ENCODE measurements at regions not wholly inside any gene's neighbourhood (a gene's known extent, or its start where the extent isn't known, plus 50 kb on each side); places are given as distances from the start of the nearest gene placed in this dataset.

DNA sequence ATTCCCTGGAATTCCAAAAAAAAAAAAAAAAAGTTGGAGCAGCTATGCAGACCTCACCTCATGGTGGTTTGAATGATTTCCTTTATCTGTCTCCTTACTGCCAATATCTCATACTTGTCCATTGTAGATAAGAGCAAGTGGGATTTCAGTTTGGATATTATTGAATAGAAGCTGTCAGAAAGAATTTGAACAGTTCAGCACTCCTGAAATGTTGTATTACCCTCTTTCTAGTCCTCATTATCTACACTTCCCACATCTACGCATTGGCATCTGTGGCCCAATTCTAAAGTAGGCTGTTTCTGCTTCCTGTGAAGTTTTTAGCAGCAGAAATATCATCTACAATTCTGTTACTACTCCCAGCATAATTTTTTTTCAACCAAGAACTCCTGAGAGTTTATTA, 68.2 kb upstream of the KHDRBS2 start:
- H3K4me2 ChIP-seq = no peak overlapping the region
- DNase-seq (ENCODE audit: low read depth in 1 of 2, low spot score in 1 of 2) (no peak), ATAC-seq (no peak), FAIRE-seq (no peak)
- TF ChIP-seq NFE2L2 (conservative IDR thresholded peaks at IDR 0.05; ENCODE audit: low read length) (no peak), EHMT2 (IDR thresholded peaks at IDR 0.05; ENCODE audit: low read depth) (no peak), JUNB (IDR thresholded peaks at IDR 0.05) (no peak), FOXS1 (CRISPR knock-in tag; IDR thresholded peaks at IDR 0.05) (no peak), CBX8 (IDR thresholded peaks at IDR 0.05) (no peak), SMC3 (IDR thresholded peaks at IDR 0.05) (no peak), ESRRA (IDR thresholded peaks at IDR 0.05; ENCODE audit: borderline replicate concordance, low read length) (no peak), RAD21 (conservative IDR thresholded peaks at IDR 0.05 in 1 of 2, IDR thresholded peaks at IDR 0.05 in 1 of 2) (no peak)
- TF ChIP-seq, protein P1, sequence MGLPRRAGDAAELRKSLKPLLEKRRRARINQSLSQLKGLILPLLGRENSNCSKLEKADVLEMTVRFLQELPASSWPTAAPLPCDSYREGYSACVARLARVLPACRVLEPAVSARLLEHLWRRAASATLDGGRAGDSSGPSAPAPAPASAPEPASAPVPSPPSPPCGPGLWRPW (IDR thresholded peaks at IDR 0.05) = no peak
- TF ChIP-seq, protein P2, sequence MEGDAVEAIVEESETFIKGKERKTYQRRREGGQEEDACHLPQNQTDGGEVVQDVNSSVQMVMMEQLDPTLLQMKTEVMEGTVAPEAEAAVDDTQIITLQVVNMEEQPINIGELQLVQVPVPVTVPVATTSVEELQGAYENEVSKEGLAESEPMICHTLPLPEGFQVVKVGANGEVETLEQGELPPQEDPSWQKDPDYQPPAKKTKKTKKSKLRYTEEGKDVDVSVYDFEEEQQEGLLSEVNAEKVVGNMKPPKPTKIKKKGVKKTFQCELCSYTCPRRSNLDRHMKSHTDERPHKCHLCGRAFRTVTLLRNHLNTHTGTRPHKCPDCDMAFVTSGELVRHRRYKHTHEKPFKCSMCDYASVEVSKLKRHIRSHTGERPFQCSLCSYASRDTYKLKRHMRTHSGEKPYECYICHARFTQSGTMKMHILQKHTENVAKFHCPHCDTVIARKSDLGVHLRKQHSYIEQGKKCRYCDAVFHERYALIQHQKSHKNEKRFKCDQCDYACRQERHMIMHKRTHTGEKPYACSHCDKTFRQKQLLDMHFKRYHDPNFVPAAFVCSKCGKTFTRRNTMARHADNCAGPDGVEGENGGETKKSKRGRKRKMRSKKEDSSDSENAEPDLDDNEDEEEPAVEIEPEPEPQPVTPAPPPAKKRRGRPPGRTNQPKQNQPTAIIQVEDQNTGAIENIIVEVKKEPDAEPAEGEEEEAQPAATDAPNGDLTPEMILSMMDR (IDR thresholded peaks at IDR 0.05) = no peak
- H3K4me1 ChIP-seq = no peaks in the 10 kb centered on the region
- ChIA-PET CTCF (no interaction called here), POLR2A (no interaction called here)
- no peaks in the 10 kb centered on the region for H3K9me3 ChIP-seq
- no peak overlapping the region for H3K4me3 ChIP-seq
- no peak overlapping the region for H3K27ac ChIP-seq
- 11% methylated on average over 1 of the region's 1 CpG for WGBS (ENCODE audit: missing lambda C conversion rate)

DNA sequence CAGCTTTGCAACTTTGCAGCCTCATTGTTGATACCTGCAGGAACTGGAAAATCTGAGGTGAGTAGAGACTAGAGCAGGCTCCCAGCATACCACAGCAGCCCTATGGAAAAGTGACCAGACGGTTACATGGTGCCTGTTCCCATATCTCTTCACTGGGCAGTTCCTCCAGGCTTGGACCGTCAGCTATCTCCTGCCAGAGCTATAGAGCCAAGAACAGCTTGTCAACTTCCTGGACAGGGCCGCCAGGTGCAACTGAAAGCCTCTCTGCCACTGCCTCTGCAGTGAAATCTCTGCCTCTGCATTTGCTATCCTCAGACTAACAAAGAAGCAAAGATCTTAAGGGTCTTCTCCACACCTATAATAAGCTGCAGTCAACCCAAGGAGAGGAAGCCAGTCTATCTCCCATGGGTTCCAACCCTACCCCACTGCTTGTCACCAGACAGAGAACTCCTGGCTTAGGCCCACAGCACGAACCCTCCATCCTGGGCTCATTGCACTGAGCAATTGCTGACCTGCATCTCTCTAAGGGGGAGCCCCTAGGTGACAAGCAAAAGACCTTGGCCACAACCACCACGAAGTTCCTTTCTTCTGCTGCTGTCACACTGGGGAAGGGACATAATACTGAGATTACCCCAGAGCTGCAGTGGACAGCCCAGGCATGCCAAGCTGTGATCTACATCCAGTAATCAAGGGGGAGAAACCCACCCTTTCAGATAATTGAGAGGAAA, 60.1 kb upstream of the KHDRBS2 start:
- ATAC-seq = no peak
- Histone ChIP-seq H3K4me2 (no peak overlapping the region), H3K4me3 (no peak overlapping the region), H3K4me1 (no peaks in the 10 kb centered on the region), H3K27ac (no peak overlapping the region), H3K9me3 (no peaks in the 10 kb centered on the region)
- DNase-seq (ENCODE audit: low read depth in 1 of 2, low spot score in 1 of 2) = no peak
- no peak for TF ChIP-seq JUN (IDR thresholded peaks at IDR 0.05)
- TF ChIP-seq, protein P3, sequence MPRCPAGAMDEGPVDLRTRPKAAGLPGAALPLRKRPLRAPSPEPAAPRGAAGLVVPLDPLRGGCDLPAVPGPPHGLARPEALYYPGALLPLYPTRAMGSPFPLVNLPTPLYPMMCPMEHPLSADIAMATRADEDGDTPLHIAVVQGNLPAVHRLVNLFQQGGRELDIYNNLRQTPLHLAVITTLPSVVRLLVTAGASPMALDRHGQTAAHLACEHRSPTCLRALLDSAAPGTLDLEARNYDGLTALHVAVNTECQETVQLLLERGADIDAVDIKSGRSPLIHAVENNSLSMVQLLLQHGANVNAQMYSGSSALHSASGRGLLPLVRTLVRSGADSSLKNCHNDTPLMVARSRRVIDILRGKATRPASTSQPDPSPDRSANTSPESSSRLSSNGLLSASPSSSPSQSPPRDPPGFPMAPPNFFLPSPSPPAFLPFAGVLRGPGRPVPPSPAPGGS (IDR thresholded peaks at IDR 0.05) = no peak
- TF ChIP-seq, protein P4, sequence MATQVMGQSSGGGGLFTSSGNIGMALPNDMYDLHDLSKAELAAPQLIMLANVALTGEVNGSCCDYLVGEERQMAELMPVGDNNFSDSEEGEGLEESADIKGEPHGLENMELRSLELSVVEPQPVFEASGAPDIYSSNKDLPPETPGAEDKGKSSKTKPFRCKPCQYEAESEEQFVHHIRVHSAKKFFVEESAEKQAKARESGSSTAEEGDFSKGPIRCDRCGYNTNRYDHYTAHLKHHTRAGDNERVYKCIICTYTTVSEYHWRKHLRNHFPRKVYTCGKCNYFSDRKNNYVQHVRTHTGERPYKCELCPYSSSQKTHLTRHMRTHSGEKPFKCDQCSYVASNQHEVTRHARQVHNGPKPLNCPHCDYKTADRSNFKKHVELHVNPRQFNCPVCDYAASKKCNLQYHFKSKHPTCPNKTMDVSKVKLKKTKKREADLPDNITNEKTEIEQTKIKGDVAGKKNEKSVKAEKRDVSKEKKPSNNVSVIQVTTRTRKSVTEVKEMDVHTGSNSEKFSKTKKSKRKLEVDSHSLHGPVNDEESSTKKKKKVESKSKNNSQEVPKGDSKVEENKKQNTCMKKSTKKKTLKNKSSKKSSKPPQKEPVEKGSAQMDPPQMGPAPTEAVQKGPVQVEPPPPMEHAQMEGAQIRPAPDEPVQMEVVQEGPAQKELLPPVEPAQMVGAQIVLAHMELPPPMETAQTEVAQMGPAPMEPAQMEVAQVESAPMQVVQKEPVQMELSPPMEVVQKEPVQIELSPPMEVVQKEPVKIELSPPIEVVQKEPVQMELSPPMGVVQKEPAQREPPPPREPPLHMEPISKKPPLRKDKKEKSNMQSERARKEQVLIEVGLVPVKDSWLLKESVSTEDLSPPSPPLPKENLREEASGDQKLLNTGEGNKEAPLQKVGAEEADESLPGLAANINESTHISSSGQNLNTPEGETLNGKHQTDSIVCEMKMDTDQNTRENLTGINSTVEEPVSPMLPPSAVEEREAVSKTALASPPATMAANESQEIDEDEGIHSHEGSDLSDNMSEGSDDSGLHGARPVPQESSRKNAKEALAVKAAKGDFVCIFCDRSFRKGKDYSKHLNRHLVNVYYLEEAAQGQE (IDR thresholded peaks at IDR 0.05) = no peak
- TF ChIP-seq, protein P5, sequence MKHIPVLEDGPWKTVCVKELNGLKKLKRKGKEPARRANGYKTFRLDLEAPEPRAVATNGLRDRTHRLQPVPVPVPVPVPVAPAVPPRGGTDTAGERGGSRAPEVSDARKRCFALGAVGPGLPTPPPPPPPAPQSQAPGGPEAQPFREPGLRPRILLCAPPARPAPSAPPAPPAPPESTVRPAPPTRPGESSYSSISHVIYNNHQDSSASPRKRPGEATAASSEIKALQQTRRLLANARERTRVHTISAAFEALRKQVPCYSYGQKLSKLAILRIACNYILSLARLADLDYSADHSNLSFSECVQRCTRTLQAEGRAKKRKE (CRISPR knock-in tag; IDR thresholded peaks at IDR 0.05; ENCODE audit: low read depth) = no peak
- TF ChIP-seq FOXS1 (CRISPR knock-in tag; IDR thresholded peaks at IDR 0.05) = no peak
- TF ChIP-seq HDAC2 (IDR thresholded peaks at IDR 0.05) = no peak
- CTCF ChIA-PET = no interaction called here
- POLR2A ChIA-PET = no interaction called here
- 0% methylated on average over 2 of the region's 5 CpGs for WGBS (ENCODE audit: missing lambda C conversion rate)
- FAIRE-seq = no peak
